SJSA1 (cell line): ENCODE measurements at regions not wholly inside any gene's neighbourhood (a gene's known extent, or its start where the extent isn't known, plus 50 kb on each side); places are given as distances from the start of the nearest gene placed in this dataset.
"Not testable (repeated sequence)": the region's sequence is repeated elsewhere in the genome, so short reads cannot be mapped to it uniquely, and the experiment has no call there.

ENCODE experiments used
- DNase-seq, 2 experiments: peaks; one replicate each; pipeline ENCODE4 v3.0.0-alpha.2; 2015 to 2020; ENCODE audit warnings: low spot score in 2 of 2, low read depth in 1 of 2
- H3K27ac ChIP-seq: fragments of 250-450 bp; sonication (Bioruptor Pico); 2 replicates; pipeline ENCODE4 v1.5.1; 2020; ENCODE audit warnings: mild to moderate bottlenecking, moderate library complexity
- H3K27me3 ChIP-seq: fragments of 250-450 bp; sonication (Bioruptor Pico); replicated peaks from 2 replicates; pipeline ENCODE4 v1.5.1; 2020; ENCODE audit warnings: mild to moderate bottlenecking, moderate library complexity
- H3K36me3 ChIP-seq: fragments of 250-450 bp; sonication (Bioruptor Pico); 2 replicates; pipeline ENCODE4 v1.5.1; 2020; ENCODE audit warnings: mild to moderate bottlenecking
- H3K4me1 ChIP-seq: fragments of 250-450 bp; sonication (Bioruptor Pico); replicated peaks from 2 replicates; pipeline ENCODE4 v1.6.1; 2021; ENCODE audit warnings: mild to moderate bottlenecking
- H3K4me3 ChIP-seq: fragments of 250-450 bp; sonication (Bioruptor Pico); 2 replicates; pipeline ENCODE4 v1.5.1; 2020; ENCODE audit warnings: mild to moderate bottlenecking
- H3K9me3 ChIP-seq: fragments of 250-450 bp; sonication (Bioruptor Pico); replicated peaks from 2 replicates; pipeline ENCODE4 v1.5.1; 2020; ENCODE audit warnings: mild to moderate bottlenecking

- Histone ChIP-seq H3K4me1 (no peaks in the 10 kb centered on the region), H3K4me3 (no peak overlapping the region), H3K9me3 (no peaks in the 10 kb centered on the region), H3K27me3 (no peaks in the 10 kb centered on the region; the same call in 1 of the 2 replicates), H3K27ac (no peak overlapping the region), H3K36me3 (no peaks in the 10 kb centered on the region)
- no peak for DNase-seq
These were observed 641.9 kb upstream of the NR3C2 start for GRCh38 chr4:149084144-149084543.

- DNase-seq, result no peak
These were observed 635.0 kb upstream of the NR3C2 start for GRCh38 chr4:149077181-149077580.

DNA sequence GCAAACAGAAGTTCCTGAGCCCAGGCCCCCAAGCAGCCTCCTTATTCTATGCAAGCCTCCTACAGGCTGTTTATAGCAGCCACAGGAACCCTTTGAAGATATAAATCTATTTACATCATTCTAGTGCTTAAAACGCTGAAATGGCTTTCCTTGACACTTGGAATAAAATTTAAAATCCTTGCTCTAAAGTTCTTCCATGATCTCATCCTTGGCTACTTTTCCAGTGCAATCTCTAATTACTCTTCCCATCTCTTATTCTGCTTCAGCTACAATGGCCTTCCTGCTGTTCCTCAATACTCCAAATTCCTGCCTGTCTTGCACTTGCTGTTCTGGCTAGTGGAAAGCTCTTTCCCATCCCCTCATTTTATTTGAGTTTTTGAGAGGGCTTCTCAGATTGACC lies 634.2 kb upstream of the NR3C2 start:
- Histone ChIP-seq H3K36me3 (no peaks in the 10 kb centered on the region), H3K27me3 (no peaks in the 10 kb centered on the region; the same call in 1 of the 2 replicates), H3K4me1 (no peaks in the 10 kb centered on the region), H3K27ac (no peak overlapping the region), H3K9me3 (no peaks in the 10 kb centered on the region), H3K4me3 (no peak overlapping the region)
- no peak for DNase-seq

More at GRCh38 chr4:149077181-149077580, 635.0 kb upstream of the NR3C2 start:
- Histone ChIP-seq H3K36me3 (no peaks in the 10 kb centered on the region), H3K4me1 (no peaks in the 10 kb centered on the region), H3K27ac (no peak overlapping the region), H3K9me3 (no peaks in the 10 kb centered on the region), H3K4me3 (no peak overlapping the region), H3K27me3 (no peaks in the 10 kb centered on the region; the same call in 1 of the 2 replicates)

DNA sequence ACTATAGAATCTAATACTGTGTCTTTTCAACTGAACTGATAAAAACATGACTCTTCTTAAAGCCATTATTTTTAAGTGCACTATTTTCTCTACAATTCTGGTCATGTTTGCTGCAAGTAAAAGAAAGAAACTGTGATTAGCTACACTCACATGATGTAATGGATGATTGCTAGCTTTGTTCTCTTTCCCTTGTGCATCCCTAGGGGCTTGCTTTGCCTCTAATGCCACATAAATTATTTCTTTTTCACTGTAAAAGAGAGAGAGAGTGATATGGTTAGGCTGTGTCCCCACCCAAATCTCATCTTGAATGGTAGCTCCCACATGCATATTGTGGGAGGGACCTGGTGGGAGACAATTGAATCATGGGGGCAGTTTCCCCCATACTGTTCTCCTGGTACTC lies 630.2 kb upstream of the NR3C2 start:
- no peak for DNase-seq
- Histone ChIP-seq H3K27me3 (no peaks in the 10 kb centered on the region), H3K27ac (no peak overlapping the region), H3K4me1 (no peaks in the 10 kb centered on the region), H3K9me3 (no peaks in the 10 kb centered on the region), H3K36me3 (no peaks in the 10 kb centered on the region), H3K4me3 (no peak overlapping the region)

GRCh38 chr4:149065753-149066152 lies 623.5 kb upstream of the NR3C2 start:
- H3K4me3 ChIP-seq, result no peak overlapping the region
- H3K27me3 ChIP-seq, result no peaks in the 10 kb centered on the region
- no peak for DNase-seq
- H3K9me3 ChIP-seq, result no peaks in the 10 kb centered on the region; the same call in 1 of the 2 replicates
- no peak overlapping the region for H3K27ac ChIP-seq
- no peaks in the 10 kb centered on the region for H3K36me3 ChIP-seq
- H3K4me1 ChIP-seq, result no peaks in the 10 kb centered on the region

DNA sequence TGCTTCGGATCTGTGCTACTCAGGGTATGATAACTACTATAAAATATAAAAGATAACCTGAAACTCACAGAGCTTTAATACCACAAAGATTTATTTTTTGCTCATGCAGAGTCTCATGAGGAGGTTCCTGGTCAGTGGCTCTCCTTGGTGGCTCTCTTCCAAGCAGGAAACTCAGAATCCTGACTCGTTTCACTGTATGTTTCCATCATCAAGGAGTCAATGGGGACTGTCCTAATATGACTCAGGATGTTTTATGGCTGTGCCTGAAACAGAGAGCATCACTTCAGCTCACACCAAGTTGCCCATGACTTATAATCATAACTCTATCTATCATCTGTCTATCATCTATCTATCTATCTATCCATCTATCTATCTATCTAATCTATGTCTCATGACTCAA lies 620.8 kb upstream of the NR3C2 start:
- Histone ChIP-seq H3K27ac (no peak overlapping the region), H3K4me3 (no peak overlapping the region), H3K27me3 (no peaks in the 10 kb centered on the region), H3K36me3 (no peaks in the 10 kb centered on the region), H3K4me1 (no peaks in the 10 kb centered on the region), H3K9me3 (no peaks in the 10 kb centered on the region; the same call in 1 of the 2 replicates)
- DNase-seq, result no peak

GRCh38 chr4:149057594-149057993 lies 615.4 kb upstream of the NR3C2 start:
- H3K36me3 ChIP-seq, result no peaks in the 10 kb centered on the region
- H3K4me3 ChIP-seq, result no peak overlapping the region
- no peak overlapping the region for H3K27ac ChIP-seq
- DNase-seq, result no peak
- no peaks in the 10 kb centered on the region for H3K4me1 ChIP-seq
- no peaks in the 10 kb centered on the region for H3K9me3 ChIP-seq
- no peaks in the 10 kb centered on the region for H3K27me3 ChIP-seq

GRCh38 chr4:149056615-149057014 lies 614.4 kb upstream of the NR3C2 start:
- no peaks in the 10 kb centered on the region for H3K4me1 ChIP-seq
- no peaks in the 10 kb centered on the region for H3K36me3 ChIP-seq
- H3K4me3 ChIP-seq, result no peak overlapping the region
- H3K27ac ChIP-seq, result no peak overlapping the region
- no peaks in the 10 kb centered on the region for H3K27me3 ChIP-seq
- H3K9me3 ChIP-seq, result no peaks in the 10 kb centered on the region
- no peak for DNase-seq

DNA sequence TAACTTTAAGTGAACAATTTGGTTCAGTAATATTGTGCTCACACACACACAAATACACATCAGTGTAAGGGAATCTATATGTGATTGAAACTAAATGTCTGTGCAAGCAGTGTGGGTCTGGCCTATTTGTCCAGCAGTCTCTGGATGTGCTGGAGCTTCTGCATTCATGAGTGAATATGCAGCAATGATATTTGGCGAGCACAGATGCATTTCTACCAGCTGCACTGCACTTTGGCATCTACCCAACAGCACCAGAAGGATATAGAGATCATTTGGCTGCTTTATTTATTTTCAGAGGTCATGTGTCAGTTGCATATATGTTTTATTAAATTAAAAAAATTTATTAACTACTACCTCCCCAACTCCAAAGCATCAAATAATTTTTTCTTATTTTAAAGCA lies 613.4 kb upstream of the NR3C2 start:
- H3K36me3 ChIP-seq, result no peaks in the 10 kb centered on the region
- H3K27ac ChIP-seq, result no peak overlapping the region
- H3K27me3 ChIP-seq, result no peaks in the 10 kb centered on the region; the same call in 1 of the 2 replicates
- no peaks in the 10 kb centered on the region for H3K4me1 ChIP-seq
- no peak for DNase-seq
- no peaks in the 10 kb centered on the region for H3K9me3 ChIP-seq
- no peak overlapping the region for H3K4me3 ChIP-seq

DNA sequence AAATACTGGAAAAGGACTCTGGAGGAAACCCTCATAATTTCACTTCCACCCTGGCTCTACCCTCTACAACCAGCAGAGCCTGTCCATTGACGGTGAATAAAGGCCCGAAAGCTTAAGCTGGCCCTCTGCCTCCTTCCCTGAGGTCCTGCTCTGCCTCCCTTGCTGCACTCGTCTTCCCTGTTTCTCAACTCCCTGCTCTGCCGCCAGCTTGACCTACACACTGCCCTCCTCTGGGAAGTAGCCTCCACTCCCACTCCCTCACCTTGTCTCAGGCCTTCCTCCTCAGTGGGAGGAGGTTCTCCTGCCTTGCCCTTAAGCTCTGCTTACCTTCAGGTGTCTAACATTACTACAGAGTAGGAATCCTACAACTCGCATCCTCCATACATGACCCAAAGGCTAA lies 608.6 kb upstream of the NR3C2 start:
- H3K4me3 ChIP-seq, result no peak overlapping the region
- H3K27me3 ChIP-seq, result no peaks in the 10 kb centered on the region; the same call in 1 of the 2 replicates
- H3K4me1 ChIP-seq, result no peaks in the 10 kb centered on the region
- no peak for DNase-seq
- H3K36me3 ChIP-seq, result no peaks in the 10 kb centered on the region
- H3K9me3 ChIP-seq, result no peaks in the 10 kb centered on the region
- H3K27ac ChIP-seq, result no peak overlapping the region

DNA sequence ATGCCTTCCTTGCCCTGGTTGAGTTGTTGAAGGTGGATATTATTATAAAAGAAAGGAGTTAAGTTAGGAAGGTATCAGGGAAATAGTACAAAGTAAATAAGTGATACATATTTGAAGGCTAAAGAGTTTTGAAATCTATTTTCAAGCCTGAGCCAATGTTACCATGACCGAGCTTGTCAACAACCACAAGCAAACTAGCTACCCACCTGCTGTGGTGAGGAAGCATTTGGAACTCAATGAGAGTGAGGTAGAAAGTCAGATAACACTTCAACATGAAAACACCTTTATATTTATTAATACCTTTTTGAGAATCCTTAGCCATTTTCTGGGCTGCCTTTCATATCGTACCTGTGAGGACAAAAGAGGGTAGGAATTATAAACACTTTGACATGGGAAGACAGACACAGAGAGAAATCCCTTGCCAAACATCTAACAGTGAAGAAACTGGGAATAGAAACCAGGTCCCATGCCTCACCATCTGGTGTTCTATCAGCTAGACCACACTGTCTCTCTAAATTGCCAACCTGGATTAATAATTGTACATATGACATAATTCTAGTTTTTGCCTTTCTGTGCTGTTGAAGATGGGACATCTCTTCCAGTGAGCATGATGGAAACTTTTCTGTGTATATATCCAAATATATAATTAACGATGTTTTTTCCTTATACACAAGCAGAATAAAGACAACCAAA lies 606.4 kb upstream of the NR3C2 start:
- H3K36me3 ChIP-seq, result no peaks in the 10 kb centered on the region
- no peaks in the 10 kb centered on the region; the same call in 1 of the 2 replicates for H3K27me3 ChIP-seq
- DNase-seq, result no peak
- no peak overlapping the region for H3K4me3 ChIP-seq
- H3K27ac ChIP-seq, result no peak overlapping the region
- no peaks in the 10 kb centered on the region for H3K9me3 ChIP-seq
- no peaks in the 10 kb centered on the region for H3K4me1 ChIP-seq

GRCh38 chr4:149047368-149047767 lies 605.2 kb upstream of the NR3C2 start:
- no peaks in the 10 kb centered on the region for H3K4me1 ChIP-seq
- H3K9me3 ChIP-seq, result no peaks in the 10 kb centered on the region
- no peak for DNase-seq
- no peak overlapping the region for H3K4me3 ChIP-seq
- H3K27me3 ChIP-seq, result no peaks in the 10 kb centered on the region; the same call in 1 of the 2 replicates
- H3K36me3 ChIP-seq, result no peaks in the 10 kb centered on the region
- no peak overlapping the region for H3K27ac ChIP-seq

GRCh38 chr4:149045731-149046130 lies 603.5 kb upstream of the NR3C2 start:
- Histone ChIP-seq H3K4me3 (no peak overlapping the region), H3K4me1 (no peaks in the 10 kb centered on the region), H3K27ac (no peak overlapping the region), H3K36me3 (no peaks in the 10 kb centered on the region), H3K9me3 (no peaks in the 10 kb centered on the region), H3K27me3 (no peaks in the 10 kb centered on the region)
- no peak for DNase-seq

- DNase-seq, H3K36me3 ChIP-seq, H3K27me3 ChIP-seq, H3K4me3 ChIP-seq, H3K4me1 ChIP-seq, H3K27ac ChIP-seq, H3K9me3 ChIP-seq: not testable (repeated sequence)
These were observed 597.6 kb upstream of the NR3C2 start for GRCh38 chr4:149039786-149040185.

- no peak overlapping the region for H3K27ac ChIP-seq
- no peak overlapping the region for H3K4me3 ChIP-seq
- no peaks in the 10 kb centered on the region; the same call in 1 of the 2 replicates for H3K4me1 ChIP-seq
- H3K27me3 ChIP-seq, result no peaks in the 10 kb centered on the region
- H3K9me3 ChIP-seq, result no peaks in the 10 kb centered on the region
- DNase-seq, result no peak
- H3K36me3 ChIP-seq, result no peaks in the 10 kb centered on the region
These were observed 589.2 kb upstream of the NR3C2 start for GRCh38 chr4:149031399-149031798.
